Amygdala (tissue), 56 donors: ENCODE measurements at regions not wholly inside any gene's neighbourhood (a gene's known extent, or its start where the extent isn't known, plus 50 kb on each side); places are given as distances from the start of the nearest gene placed in this dataset.
"Not testable (repeated sequence)": the region's sequence is repeated elsewhere in the genome, so short reads cannot be mapped to it uniquely, and the experiment has no call there.

ENCODE experiments used
- DNase-seq, 56 donors: peaks; one replicate each; lab custom pipeline; 2025; lab: John Stamatoyannopoulos, UW

- DNase-seq, result no peak
These were observed 158.6 kb upstream of the ALG10B start for GRCh38 chr12:38157933-38158401.

DNA sequence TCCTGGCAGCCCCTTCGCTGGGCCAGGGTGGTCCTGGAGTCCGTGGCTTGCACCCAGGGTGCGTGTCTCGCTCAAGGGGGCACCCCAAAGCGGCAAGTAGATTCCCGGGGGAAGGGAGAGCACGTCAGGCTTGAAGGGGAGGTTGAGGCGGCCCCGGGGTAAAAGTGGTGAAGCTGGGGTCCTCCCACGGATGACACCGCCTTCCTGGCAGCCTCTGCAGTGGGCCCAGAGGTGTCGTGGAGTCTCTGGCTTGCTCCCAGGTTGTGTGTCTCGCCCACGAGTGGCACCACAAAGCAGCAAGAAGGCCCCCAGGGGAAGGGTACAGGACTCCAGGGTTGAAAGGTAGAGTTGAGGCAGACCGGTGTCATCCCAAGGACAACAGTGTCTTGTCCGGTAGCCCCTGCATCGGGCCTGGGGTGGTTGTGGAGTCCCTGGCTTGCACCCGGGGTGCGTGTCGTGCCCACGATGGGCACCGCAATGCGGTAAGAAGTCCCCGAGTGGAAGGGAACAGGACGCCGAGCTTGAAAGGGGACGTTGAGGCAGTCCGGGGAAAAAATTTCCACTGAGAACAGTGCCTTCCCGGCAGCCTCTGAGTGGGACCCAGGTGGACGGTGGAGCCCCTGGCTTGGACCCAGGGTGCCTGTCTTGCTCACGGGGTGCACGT, 158.0 kb upstream of the ALG10B start:
- no peak for DNase-seq

DNA sequence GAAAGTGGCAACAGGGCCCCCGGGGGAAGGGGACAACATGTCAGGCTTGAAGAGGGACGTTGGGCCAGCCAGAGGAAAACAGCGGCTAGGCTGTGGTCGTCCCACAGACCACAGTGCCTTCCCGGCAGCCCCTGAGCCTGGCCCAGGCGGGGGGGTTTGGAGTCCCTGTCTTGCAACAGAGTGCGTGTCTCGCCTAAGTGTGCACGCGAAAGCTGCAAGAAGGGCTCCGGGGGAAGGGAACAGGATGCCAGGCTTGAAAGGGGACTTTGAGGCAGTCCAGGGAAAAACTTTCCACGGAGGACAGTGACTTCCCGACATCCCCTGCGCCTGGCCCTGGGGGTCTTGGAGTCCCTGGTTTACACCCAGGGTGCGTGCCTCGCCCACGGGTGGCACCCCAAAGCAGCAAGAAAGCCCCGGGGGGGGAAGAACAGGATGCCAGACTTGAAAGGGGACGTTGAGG, 157.5 kb upstream of the ALG10B start:
- no peak for DNase-seq

DNA sequence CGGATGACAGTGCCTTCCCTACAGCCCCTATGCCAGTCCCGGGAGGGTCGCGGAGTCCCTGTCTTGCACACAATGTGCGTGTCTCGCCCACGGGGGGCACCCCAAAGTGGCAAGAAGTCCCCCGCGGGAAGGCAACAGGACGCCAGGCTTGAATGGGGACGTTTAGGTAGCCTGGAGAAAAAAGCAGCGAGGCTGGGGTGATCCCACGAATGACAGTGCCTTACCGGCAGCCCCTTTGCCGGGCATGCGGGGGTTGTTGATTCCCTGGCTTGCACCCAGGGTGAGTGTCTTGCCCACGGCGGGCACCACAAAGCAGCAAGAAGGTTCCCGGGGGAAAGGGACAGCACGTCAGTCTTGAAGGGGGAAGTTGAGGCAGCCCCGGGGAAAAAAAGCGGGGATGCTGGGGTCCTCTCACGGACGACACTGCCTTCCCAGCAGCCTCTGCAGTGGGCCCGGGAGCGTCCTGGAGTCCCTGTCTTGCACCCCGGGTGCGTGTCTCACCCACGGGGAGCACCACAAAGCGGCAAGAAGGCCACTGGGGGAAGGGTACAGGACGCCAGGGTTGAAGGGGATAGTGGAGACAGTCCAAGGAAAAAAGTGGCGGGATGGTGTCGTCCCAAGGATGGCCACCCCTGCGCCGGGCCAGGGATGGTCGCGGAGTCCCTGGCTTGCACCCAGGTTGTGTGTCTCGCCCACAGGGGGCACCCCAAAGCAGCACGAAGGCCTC, 156.8 kb upstream of the ALG10B start:
- DNase-seq, result no peak

GRCh38 chr12:38160318-38161122, 156.1 kb upstream of the ALG10B start:
- no peak for DNase-seq

DNA sequence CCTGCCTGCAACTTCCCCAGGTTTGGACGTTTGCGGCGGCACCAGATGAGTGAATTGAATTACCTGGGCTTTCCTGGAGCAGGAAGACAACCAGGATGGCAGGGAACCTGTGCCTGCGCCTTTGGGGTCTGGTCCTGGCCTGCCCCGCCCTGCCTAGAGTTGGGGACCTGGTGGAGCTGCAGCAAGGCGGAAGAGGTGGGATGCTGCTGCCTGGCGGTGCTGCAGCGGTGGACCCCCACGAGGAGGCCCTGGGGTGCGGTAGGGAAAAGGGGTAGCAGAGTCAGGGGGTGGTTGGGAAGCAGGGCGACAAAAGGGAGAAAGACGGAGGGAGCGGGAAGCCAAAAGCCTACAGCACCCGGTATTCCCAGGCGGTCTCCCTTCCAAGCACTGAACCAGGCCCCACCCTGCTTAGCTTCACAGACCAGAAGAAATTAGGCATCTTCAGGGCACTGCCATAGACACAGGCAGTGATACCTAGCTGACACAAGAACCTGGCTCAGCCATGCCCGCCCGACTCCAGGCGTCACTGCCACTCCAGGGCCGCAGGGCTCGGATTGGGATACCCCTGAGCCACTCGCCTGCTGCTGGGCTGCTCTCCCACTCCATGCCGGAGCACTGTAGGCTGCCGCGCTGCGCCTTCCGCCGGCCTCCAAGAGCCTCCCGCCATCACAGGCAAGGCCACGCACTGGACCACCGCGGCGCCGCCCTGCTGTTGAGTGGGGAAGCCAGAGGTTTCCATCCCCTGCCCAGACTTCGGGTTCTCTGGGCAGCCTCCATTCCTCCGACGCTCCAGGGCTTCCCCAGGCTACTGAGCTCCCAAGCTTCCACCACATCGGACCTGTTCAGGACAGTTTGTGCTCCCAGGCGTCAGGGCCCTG, 155.2 kb upstream of the ALG10B start:
- DNase-seq, result no peak

DNA sequence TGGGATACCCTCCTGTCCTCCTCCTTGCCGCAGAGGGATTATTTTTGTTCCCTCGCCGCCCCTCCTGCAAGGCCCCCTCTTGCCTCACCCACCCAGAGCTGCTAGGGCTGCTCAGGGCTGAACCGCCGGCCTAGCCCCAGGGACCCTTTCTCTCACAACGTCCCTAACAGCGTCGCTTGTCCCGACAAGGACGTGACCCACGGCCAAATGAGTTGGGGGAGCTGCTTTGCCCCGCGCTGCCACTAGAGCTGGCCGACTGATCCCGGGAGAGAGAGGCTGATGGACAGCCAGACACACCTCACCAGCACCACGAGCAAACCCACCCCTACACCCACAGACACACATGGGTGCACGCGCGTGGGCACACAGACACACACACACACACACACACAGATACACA, 154.6 kb upstream of the ALG10B start:
- no peak for DNase-seq

GRCh38 chr12:38162708-38163441, 153.7 kb upstream of the ALG10B start:
- DNase-seq, result no peak

DNA sequence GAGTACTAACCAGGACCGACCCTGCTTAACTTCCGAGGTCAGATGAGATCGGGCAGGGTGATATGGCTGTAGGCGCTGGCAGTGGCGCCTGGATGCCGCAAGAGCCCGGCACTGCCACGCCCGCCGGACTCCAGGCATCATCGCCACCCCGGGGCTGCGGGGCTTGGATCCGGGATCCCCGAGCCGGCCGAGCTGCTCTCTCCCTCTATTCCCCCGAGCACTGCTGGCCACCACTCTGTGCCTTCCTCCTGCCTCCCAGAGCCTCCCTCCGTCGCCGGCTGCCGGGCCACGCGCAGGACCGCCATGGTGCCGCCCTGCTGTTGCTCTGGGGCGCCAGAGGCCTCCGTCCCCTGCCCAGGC, 153.2 kb upstream of the ALG10B start:
- no peak for DNase-seq

- no peak for DNase-seq
These were observed 150.3 kb upstream of the ALG10B start for GRCh38 chr12:38166225-38166624.

DNA sequence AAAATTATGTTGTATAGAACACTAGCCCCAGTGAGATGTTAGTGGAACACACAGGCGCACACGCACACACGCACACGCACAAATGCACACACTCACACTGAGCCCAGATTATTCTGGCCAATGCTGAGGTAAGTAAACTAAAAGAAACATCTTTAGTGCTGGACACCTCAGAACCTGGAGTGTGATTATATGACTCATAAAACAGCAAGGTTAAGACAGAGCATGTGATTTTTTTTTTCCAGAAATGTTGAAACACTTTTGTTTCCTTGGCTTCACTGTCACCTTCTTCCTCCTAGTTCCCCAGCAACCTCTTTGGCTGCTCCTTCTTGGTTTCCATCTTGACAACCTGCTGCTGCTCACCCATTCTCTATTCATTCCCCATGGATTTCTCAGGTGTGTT, 141.0 kb upstream of the ALG10B start:
- DNase-seq, result no peak

- not testable (repeated sequence) for DNase-seq
These were observed 133.0 kb upstream of the ALG10B start for GRCh38 chr12:38183617-38184016.

- DNase-seq, result not testable (repeated sequence)
These were observed 119.3 kb upstream of the ALG10B start for GRCh38 chr12:38197286-38197685.

GRCh38 chr12:38201461-38202276, 114.9 kb upstream of the ALG10B start:
- no peak for DNase-seq

DNA sequence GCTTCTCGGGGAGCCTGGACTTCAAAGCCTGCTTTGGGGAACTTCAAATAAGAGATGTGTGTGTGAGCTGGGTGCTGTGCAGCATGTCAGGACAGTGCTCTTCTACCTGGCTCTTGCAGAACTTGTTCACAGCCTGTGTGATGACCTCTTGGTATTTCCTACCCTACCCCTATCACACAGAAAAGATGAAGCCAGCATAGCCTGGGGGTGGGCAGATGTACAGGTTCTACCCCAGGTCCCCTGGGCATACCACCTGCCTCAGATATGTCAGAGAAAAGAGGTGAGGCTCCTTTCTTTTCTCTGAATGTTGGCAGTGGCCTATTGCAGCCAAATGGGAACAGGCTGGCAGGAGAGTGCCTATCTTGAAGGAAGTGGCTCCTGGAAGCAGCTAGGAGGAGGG, 111.7 kb upstream of the ALG10B start:
- no peak for DNase-seq

GRCh38 chr12:38222011-38222410, 94.6 kb upstream of the ALG10B start:
- DNase-seq, result no peak

- not testable (repeated sequence) for DNase-seq
These were observed 78.2 kb upstream of the ALG10B start for GRCh38 chr12:38238328-38238727.

DNA sequence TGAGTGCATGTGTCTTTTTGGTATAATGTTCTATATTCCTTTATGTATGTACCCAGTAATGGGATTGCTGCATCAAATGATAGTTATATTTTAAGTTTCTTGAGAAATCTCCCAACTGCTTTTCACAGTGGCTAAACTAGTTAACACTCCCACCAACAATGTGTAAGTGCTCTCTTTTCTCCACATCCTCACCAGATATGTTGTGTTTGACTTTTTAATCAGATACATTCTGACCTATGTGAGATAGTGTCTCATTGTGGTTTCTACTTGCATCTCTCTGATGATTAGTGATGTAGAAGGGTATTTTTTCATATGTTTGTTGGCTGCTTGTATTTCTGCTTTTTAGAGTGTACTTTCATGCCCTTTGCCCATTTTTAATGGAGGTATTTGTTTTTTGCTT, 62.8 kb upstream of the ALG10B start:
- DNase-seq, result no peak

- DNase-seq, result no peak
These were observed 58.2 kb upstream of the ALG10B start for GRCh38 chr12:38258411-38258810.
